Stimulated activated CD4-positive, alpha-beta T cell treated with anti-CD3 and anti-CD28 coated beads, Interleukin-2, amount 100 ng/mL, for 48 hours (primary cell): ENCODE measurements at regions not wholly inside any gene's neighbourhood (a gene's known extent, or its start where the extent isn't known, plus 50 kb on each side); places are given as distances from the start of the nearest gene placed in this dataset.

Source experiments
- DNase-seq, 2 donors: peaks; one replicate each; pipeline ENCODE4 v3.0.0-alpha.2; 2020

GRCh38 chr10:78529262-78529661 lies 495.6 kb downstream of the RPS24 start:
- no peak for DNase-seq

DNA sequence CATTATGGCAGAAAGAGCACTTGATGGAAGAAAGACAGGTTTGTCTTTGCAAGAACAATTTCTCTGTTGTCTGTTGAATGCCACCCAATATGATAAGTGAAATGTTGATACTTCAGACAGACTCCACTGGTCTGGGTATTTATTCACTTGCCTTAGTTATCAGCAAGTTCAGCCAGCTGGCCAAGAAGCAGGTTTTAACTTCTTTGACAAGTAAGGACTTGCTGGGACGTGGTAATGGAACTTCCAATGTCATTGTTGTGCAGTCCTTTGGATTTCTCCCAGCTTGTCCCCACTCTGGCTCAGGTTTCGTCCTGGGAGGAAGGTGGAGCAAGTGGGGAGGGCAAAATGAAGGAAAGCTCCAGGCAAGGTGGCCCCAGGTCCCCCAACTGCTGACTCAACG lies 497.4 kb downstream of the RPS24 start:
- DNase-seq, result no peak

DNA sequence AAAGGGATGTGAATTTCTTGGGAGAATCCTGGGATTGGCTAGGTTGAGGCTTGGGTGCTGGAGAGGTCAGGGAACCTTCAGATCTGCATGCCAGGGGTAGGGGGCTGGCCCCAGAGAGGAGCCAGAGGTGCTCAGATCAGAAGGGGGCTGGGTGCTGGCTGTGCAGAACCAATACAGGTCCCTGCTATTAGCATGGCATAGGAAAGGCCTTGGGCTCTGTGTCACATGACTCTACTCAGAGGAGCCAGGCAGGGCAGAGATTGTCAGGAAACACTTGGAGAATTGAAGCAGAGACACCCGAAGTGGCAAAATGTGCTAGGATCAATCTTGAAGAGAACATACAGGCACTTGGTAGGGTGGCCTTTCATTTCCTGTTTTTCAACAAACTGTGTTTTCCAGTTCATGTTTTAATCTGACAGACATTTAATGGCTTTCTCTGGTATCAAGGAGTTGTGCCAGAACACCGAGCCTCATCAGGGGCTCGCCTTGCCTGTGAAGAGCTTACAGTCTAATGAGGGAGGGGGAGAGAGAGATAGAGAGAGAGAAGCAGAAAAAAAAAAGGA lies 498.9 kb downstream of the RPS24 start:
- no peak for DNase-seq

- DNase-seq, result no peak
Measured at GRCh38 chr10:78533098-78533497, 499.4 kb downstream of the RPS24 start.

GRCh38 chr10:78533776-78534175 lies 500.1 kb downstream of the RPS24 start:
- DNase-seq, result no peak

DNA sequence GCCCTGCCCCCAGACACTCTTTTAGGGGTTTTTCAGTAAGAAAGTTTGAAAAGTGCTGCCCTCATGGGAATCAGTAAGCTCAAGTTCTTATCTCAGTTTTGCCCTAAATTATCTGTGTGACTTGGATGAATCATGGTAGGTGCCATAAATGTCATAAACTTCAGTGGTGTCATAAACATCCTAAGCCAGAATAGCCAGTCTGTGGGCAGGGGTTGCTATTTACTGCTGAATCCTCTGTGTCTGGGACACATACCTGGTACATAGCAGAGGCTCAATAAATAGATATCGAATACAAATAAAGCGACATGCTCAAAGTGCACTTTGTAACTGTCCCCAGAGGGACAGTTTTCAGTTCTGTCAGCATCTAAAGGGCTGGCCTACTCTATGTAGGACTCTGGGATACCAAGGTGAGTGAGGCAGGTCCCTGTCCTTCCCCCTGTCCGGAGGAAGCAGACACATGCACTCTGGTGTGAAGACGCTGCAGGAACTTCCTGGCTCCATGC lies 502.1 kb downstream of the RPS24 start:
- DNase-seq, result no peak

DNA sequence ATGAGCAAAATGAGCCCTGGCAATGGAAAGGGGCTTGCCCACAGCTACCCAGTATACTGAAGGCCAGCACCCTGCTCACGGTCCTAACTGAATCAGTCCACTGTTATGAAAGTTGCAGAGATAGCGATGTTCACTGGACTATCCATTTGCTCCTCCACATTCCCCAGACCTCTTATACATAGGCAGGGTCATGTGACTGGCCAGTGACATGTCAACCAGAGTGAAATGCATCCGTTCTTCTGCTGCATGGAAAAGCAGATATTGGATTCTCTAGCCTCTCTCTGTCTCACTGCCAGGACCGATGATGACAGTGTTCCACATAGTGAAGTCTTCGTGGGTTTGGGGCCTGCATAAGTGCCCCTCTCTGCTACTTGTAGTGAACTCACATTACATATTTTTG lies 503.4 kb downstream of the RPS24 start:
- no peak for DNase-seq

DNA sequence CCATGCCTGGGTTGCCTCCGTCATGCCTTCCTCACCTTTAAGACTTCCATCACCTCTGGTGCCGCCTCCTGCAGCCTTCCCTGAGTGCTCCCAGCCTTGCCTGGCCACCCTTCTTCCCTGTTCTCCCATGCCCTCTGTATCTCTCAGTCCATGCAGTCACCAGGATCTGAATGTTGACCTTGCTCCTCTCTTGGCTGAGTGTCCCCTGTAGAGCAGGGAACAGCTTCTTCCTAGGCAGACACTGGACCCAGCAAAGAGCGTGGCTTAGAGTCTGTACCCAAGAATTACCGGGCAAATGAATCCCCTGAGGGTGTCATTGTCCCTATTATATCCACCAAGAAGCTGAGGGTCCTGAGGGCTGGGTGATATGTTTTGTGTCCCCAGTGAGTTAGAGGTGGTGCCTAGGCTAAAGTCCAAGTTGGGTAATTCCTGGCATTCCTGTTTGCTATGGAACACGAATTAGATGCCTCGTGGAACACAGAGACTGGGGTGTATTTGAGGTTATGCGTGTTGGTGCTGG lies 505.6 kb downstream of the RPS24 start:
- DNase-seq, result no peak

GRCh38 chr10:78540355-78541076 lies 506.9 kb downstream of the RPS24 start:
- no peak for DNase-seq

- DNase-seq, result no peak
Measured at GRCh38 chr10:78541481-78542140, 507.9 kb downstream of the RPS24 start.

GRCh38 chr10:78542141-78542489 lies 508.5 kb downstream of the RPS24 start:
- DNase-seq, result no peak

GRCh38 chr10:78542521-78542920 lies 508.9 kb downstream of the RPS24 start:
- no peak for DNase-seq

DNA sequence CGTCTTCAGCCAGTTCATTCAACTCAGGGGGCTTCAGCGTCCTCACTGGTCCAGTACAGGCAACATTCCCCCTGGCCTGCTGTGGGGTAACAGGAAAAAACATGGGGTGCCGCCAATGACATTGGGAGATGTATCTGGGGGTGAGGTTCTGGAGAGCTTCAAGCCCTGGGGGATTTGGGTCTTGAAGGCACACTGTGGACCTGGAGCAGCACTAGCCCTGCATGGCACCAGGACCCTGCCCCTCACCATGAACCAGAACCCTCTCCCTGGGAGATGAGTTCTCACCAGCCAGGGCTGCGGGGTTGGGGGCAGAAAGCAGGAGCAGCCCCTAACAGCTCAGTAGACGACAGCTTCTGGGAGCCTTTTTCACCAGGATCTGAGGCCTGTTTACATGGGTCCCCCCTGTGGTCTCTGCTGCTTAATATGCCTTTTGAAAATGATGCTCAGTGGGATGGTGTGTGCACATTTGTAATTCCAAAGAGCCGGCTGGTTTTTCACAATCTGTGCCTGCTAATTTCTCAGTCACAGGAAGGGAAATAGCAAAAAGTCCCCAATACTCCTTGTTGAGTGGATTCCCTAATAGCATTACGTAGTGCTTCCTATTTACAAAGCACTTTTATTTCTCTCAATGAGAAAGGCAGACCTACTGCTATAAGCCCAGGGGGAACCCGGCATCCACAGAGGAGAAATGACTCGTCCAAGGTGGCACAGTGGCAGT lies 509.5 kb downstream of the RPS24 start:
- DNase-seq, result no peak

DNA sequence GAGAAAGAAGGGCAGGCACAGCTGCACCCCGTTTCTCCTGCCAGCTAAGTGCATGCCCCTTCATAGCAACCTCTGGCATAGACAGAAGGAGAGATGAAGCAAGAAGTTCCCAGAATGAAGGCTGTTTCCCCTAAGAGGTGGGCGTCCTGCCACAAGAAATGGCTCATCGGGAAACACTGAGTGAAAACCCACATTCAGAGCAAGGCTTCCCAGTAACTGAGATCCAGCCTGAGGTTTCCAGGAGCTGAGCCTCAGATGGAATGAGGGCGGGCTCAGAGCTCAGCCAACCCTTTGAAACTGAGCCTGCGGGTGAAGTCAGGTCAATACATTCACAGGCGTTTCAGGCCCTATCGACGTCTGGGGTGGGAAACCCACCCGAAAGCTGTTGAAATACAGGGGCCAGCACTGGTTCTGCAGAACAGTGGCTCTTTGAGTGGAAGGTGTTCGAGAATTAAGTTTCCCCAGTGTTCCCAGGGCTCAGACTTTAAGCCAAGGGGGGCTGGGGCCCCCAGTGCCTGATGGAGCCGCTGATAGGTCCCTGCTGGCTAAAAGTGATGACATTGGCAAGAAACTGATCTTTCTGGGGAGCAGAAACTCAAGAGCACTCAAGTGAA lies 510.2 kb downstream of the RPS24 start:
- no peak for DNase-seq

- DNase-seq, result no peak
Measured at GRCh38 chr10:78544423-78545090, 510.9 kb downstream of the RPS24 start.

DNA sequence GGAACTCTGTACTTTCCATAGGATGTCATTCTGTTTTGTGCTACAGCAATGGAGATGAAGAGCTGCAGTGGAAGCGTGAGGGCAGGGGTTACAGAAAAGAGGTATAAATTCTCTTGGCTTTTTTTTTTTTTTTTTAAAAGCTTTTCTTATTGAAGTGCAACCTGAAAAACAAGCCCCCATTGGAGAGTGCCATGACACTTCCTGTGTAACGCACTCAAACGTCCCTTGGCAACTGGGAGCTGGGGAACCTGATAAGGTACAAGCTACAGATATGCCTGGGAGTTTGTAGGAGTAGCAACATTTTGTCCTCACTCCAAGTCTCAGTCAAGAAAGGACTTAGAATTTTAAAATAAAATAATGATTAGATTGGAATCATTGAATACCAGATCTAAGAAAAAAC lies 512.1 kb downstream of the RPS24 start:
- no peak for DNase-seq

DNA sequence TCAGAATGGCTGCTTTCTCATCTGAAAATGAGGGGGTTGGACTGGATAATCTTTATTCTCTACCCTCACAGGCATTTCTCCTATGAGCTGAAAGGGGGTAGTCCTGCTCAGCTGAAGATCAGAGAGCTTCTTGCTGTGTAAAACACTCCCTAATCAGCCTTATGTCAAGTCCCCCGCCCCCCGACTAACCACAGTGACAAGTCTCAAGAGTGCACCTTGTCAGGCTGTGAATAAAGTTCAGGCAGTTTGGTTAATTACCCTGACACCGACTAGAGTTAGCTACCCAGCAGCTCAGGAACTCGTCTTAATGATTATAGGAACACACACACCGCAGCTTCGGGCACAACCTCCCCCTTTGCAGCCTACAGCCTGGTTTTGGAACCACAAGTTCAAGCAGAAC lies 513.7 kb downstream of the RPS24 start:
- DNase-seq, result no peak

GRCh38 chr10:78547905-78548304 lies 514.2 kb downstream of the RPS24 start:
- DNase-seq, result no peak

DNA sequence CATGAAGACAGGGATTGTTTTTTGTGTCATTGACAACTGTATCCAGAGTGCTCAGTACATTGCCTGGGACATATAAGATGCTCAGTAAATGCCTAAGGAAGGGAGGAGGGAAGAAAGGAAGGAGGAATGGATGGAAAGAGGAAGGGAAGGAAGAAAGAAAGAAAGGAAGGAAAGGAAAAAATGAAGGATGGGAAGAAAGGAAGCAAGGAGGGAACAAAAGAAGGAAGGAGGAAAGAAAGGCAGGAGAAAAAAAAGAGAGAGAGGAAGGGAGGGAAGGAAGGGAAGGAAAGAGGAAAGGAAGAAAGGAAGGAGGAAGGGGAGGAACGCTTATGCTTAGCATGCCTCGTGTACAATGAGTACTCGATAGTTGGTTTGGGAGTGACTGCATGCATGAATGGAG lies 514.7 kb downstream of the RPS24 start:
- no peak for DNase-seq

DNA sequence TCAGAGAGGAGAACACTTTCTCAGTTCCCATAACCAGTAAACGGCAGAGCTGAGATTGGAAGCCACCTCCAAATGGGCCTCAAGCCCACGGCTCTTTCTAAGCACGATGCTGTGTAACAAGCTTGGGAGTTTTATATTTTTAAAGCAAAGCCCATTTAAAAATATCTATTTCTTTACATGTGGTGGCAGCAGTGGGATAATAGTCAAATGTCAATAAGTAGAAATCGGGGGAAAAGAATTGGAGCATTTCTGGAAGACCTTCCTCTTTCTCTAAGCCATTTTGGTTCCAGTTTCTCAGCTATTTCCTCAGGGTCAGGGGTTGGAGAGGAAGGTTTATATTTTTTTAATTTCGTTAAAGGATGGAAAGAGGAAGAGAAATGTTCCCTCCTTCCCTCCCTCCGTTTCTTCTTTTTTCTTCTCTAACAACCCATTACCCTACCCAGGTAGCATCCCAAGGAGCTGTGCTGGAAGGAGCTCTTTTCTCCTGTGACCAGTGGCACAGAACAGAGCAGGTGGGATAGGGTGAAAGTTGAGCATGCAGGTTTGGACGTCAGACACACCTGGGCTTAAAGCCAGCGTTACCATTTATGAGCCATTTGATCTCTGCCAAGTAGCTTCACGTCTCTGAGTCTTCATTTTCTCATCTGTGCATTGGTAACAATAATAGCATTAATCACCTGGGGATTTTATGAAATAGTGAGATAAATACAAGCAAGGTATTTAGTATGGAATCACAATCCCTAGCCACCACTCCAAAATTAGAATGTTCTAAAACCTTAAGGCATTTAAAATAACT lies 515.7 kb downstream of the RPS24 start:
- DNase-seq, result no peak

GRCh38 chr10:78550090-78550489 lies 516.4 kb downstream of the RPS24 start:
- DNase-seq, result no peak

GRCh38 chr10:78550716-78551115 lies 517.1 kb downstream of the RPS24 start:
- no peak for DNase-seq
